HL-60 (cell line): ENCODE measurements at regions not wholly inside any gene's neighbourhood (a gene's known extent, or its start where the extent isn't known, plus 50 kb on each side); places are given as distances from the start of the nearest gene placed in this dataset.

Experiments
- POLR2AphosphoS5 ChIP-seq: IDR thresholded peaks from 2 replicates; pipeline ENCODE4 v1.6.1; 2012; ENCODE audit warnings: low read depth
- SPI1 ChIP-seq: IDR thresholded peaks from 2 replicates; pipeline ENCODE4 v1.6.1; 2012; ENCODE audit warnings: low read depth, mild to moderate bottlenecking, borderline replicate concordance
- TF ChIP-seq, protein P1 (sequence below): IDR thresholded peaks from one replicate; pipeline ENCODE4 v1.5.1; 2011; ENCODE audit warnings: low read length, control low read depth, inconsistent platforms; ENCODE audit not compliant: insufficient read depth
- TF ChIP-seq, protein P2 (sequence below): IDR thresholded peaks from 2 replicates; pipeline ENCODE4 v1.6.1; 2012; ENCODE audit warnings: low read depth; ENCODE audit not compliant: insufficient replicate concordance

DNA sequence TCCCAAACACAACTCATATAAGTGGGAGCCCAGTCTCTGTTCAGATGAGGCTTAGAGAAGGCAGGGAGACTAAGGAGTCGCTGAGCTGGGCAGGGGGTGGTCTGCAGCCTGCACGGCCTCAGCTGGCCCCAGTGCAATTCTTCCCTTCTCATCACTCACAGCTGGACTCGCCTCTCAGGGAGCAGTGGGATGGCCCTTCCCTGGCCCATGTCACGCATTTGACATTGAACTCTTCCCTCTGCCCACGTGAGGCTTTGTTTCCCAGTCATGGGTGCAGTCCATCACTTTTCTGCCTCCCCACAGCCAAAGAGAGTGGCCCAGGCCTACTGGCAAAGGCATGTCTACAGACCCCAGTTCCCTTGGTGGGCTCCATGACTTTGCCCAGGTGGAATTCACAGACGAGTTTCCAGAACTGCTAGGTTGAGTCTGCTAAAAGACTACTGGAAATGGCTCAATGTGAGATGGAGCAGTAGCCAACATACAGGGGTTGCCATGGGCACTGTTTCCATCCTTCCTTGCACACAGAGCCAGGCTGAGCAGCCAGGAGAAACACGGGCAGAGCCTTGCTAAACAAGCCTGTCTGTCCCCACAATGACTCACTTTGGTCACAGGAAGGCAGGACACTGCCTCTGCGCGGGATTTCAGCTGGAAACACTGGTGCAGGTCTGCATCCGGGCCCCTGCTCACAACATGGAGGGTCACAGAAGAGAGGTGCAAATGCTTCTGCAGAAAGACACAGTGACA, 90.1 kb downstream of the OAT start:
- TF ChIP-seq, protein P1, sequence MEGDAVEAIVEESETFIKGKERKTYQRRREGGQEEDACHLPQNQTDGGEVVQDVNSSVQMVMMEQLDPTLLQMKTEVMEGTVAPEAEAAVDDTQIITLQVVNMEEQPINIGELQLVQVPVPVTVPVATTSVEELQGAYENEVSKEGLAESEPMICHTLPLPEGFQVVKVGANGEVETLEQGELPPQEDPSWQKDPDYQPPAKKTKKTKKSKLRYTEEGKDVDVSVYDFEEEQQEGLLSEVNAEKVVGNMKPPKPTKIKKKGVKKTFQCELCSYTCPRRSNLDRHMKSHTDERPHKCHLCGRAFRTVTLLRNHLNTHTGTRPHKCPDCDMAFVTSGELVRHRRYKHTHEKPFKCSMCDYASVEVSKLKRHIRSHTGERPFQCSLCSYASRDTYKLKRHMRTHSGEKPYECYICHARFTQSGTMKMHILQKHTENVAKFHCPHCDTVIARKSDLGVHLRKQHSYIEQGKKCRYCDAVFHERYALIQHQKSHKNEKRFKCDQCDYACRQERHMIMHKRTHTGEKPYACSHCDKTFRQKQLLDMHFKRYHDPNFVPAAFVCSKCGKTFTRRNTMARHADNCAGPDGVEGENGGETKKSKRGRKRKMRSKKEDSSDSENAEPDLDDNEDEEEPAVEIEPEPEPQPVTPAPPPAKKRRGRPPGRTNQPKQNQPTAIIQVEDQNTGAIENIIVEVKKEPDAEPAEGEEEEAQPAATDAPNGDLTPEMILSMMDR = no peak
- TF ChIP-seq, protein P2, sequence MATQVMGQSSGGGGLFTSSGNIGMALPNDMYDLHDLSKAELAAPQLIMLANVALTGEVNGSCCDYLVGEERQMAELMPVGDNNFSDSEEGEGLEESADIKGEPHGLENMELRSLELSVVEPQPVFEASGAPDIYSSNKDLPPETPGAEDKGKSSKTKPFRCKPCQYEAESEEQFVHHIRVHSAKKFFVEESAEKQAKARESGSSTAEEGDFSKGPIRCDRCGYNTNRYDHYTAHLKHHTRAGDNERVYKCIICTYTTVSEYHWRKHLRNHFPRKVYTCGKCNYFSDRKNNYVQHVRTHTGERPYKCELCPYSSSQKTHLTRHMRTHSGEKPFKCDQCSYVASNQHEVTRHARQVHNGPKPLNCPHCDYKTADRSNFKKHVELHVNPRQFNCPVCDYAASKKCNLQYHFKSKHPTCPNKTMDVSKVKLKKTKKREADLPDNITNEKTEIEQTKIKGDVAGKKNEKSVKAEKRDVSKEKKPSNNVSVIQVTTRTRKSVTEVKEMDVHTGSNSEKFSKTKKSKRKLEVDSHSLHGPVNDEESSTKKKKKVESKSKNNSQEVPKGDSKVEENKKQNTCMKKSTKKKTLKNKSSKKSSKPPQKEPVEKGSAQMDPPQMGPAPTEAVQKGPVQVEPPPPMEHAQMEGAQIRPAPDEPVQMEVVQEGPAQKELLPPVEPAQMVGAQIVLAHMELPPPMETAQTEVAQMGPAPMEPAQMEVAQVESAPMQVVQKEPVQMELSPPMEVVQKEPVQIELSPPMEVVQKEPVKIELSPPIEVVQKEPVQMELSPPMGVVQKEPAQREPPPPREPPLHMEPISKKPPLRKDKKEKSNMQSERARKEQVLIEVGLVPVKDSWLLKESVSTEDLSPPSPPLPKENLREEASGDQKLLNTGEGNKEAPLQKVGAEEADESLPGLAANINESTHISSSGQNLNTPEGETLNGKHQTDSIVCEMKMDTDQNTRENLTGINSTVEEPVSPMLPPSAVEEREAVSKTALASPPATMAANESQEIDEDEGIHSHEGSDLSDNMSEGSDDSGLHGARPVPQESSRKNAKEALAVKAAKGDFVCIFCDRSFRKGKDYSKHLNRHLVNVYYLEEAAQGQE = no peak
- TF ChIP-seq SPI1 (no peak), POLR2AphosphoS5 (no peak)
